Glutamatergic neuron (in vitro differentiated cells): ENCODE measurements at regions not wholly inside any gene's neighbourhood (a gene's known extent, or its start where the extent isn't known, plus 50 kb on each side); places are given as distances from the start of the nearest gene placed in this dataset.
"Not testable (repeated sequence)": the region's sequence is repeated elsewhere in the genome, so short reads cannot be mapped to it uniquely, and the experiment has no call there.

Experiments used
- DNase-seq: peaks from one replicate; pipeline ENCODE4 v3.0.0; 2022
- H3K27ac Mint-ChIP-seq: one replicate; pipeline ENCODE4 v1.8.0; 2020; ENCODE audit warnings: mild to moderate bottlenecking, mixed read lengths, inconsistent platforms; ENCODE audit not compliant: unreplicated experiment
- H3K27me3 Mint-ChIP-seq: one replicate; pipeline ENCODE4 v1.8.0; 2020; ENCODE audit warnings: mild to moderate bottlenecking, moderate library complexity, mixed read lengths, inconsistent platforms; ENCODE audit not compliant: unreplicated experiment
- H3K36me3 Mint-ChIP-seq: one replicate; pipeline ENCODE4 v1.8.0; 2020; ENCODE audit warnings: mild to moderate bottlenecking, mixed read lengths, inconsistent platforms; ENCODE audit not compliant: unreplicated experiment
- H3K4me1 Mint-ChIP-seq: one replicate; pipeline ENCODE4 v1.8.0; 2020; ENCODE audit warnings: mild to moderate bottlenecking, low read depth, mixed read lengths, inconsistent platforms; ENCODE audit not compliant: unreplicated experiment
- H3K4me3 Mint-ChIP-seq: one replicate; pipeline ENCODE4 v1.8.0; 2020; ENCODE audit warnings: mild to moderate bottlenecking, mixed read lengths, inconsistent platforms; ENCODE audit not compliant: unreplicated experiment
- H3K9me3 Mint-ChIP-seq: one replicate; pipeline ENCODE4 v1.8.0; 2020; ENCODE audit warnings: mild to moderate bottlenecking, moderate library complexity, mixed read lengths, inconsistent platforms; ENCODE audit not compliant: unreplicated experiment
- TF ChIP-seq, protein P1 (sequence below): fragments of 200-600 bp; sonication (generic); IDR thresholded peaks from one replicate; pipeline ENCODE4 v1.5.0; 2021; ENCODE audit not compliant: partially characterized antibody, unreplicated experiment

DNA sequence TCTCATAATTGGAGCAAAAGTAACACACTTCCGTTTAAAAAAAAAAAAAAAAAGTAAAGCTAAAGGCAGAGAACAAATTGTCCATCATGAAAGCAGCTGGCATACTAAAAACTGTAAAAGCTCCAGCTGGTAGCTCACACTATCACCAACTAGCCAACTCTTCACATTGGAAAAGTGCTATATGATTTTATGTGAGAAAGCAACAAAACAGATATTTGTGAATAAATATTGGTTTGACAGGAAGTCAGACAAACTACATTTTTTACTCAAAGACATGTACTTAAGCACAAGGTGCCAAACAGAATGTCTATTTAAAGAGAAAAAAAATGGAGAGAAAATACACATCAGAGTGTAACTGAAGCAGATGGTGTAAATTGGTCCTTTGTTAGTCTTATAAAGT, 231.2 kb upstream of the CADM2 start:
- no peak for DNase-seq
- H3K4me1 Mint-ChIP-seq, result peaks cover 18% of the 10 kb centered on the region

DNA sequence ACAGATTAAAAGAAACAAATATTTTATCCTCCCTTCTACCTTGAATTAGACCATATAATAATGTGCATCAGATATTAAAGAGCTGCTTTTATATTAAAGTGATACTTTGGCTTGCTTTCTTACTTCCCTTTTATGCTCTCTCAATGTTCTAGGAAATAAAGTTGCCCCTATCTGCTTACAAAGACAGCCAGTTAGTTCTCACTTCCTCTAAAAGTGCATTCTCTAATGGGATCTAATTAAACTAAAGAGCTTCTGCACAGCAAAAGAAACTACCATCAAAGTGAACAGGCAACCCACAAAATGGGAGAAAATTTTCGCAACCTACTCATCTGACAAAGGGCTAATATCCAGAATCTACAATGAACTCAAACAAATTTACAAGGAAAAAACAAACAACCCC, 224.1 kb upstream of the CADM2 start:
- H3K36me3 Mint-ChIP-seq, H3K4me3 Mint-ChIP-seq, H3K27me3 Mint-ChIP-seq, H3K27ac Mint-ChIP-seq, H3K9me3 Mint-ChIP-seq, DNase-seq: not testable (repeated sequence)
- H3K4me1 Mint-ChIP-seq, result peaks cover 13% of the 10 kb centered on the region

More for the DNA sequence above, 231.2 kb upstream of the CADM2 start:
- Mint-ChIP-seq H3K36me3 (no peaks in the 10 kb centered on the region), H3K27me3 (no peaks in the 10 kb centered on the region), H3K27ac (peak overlapping the region; percentile 34), H3K4me3 (no peak overlapping the region), H3K9me3 (no peaks in the 10 kb centered on the region)
- TF ChIP-seq, protein P1, sequence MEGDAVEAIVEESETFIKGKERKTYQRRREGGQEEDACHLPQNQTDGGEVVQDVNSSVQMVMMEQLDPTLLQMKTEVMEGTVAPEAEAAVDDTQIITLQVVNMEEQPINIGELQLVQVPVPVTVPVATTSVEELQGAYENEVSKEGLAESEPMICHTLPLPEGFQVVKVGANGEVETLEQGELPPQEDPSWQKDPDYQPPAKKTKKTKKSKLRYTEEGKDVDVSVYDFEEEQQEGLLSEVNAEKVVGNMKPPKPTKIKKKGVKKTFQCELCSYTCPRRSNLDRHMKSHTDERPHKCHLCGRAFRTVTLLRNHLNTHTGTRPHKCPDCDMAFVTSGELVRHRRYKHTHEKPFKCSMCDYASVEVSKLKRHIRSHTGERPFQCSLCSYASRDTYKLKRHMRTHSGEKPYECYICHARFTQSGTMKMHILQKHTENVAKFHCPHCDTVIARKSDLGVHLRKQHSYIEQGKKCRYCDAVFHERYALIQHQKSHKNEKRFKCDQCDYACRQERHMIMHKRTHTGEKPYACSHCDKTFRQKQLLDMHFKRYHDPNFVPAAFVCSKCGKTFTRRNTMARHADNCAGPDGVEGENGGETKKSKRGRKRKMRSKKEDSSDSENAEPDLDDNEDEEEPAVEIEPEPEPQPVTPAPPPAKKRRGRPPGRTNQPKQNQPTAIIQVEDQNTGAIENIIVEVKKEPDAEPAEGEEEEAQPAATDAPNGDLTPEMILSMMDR, result no peak

DNA sequence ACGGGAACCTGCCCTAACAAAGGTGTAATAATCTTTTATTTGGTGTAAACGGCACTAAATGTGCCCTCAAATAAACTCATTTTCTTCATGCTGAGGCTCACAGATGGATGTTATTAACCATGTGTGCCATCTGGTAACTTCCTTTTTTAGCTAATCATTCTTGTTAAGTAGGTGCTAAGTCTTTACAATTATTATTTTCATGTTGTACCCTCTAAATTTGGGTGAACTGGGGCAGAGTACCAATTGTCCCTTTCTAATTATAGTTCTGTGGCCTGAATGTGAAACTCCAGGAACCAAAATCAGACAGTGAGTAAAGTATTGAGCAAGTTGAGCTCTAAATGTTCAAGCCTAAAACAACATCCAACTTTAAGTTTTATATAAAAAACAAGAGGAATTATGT, 220.7 kb upstream of the CADM2 start:
- Mint-ChIP-seq H3K36me3 (no peaks in the 10 kb centered on the region), H3K27me3 (no peaks in the 10 kb centered on the region), H3K9me3 (no peaks in the 10 kb centered on the region), H3K4me1 (peaks cover 8% of the 10 kb centered on the region), H3K4me3 (no peak overlapping the region), H3K27ac (peak overlapping the region; percentile 57)
- no peak for DNase-seq
- TF ChIP-seq, protein P1, result no peak

DNA sequence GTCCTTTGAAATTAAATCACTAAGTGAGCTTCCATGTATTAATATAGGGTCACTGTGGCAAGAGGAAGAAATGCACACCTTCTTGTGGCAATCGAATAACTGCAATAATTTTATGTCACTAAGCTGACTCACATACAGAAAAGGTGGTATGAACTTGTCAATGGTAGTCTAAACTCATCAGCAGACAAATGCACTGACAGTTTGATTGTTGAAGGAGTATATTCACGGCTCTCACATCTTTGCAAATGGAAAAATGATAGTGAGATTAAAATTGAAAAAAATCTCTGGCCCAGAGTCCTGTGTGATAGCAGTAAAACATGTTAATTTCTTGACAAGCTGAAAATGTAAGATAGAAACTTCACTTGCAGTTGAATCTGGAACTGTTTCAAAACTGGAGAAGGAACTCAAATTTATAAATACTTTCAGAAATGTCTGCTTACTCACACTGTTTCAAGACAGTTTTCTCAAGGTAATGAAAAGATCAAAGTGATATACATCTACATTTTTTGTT, 215.8 kb upstream of the CADM2 start:
- Mint-ChIP-seq H3K4me3 (no peak overlapping the region), H3K27me3 (no peaks in the 10 kb centered on the region), H3K9me3 (no peaks in the 10 kb centered on the region), H3K27ac (no peak overlapping the region), H3K36me3 (no peaks in the 10 kb centered on the region), H3K4me1 (peaks cover 3% of the 10 kb centered on the region)
- TF ChIP-seq, protein P1, result no peak
- DNase-seq, result no peak

DNA sequence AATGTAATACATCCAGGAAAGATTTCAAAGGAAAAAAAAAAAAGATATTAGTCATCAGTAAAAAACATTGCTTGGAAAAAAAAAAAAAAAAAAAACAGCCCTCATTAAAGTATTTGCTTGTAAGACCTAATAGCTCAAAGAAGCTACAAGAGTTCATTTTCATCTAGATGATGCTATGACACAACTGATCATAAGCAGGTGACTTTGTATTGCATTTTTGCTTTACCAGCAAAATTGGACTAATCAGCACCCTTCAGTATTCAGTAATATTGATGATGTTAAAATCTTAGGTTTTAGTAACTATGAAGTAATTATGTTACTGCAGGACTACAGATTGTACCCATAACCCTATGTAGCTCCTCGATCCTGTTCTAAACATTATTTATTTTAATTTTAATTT, 214.7 kb upstream of the CADM2 start:
- Mint-ChIP-seq H3K9me3 (no peaks in the 10 kb centered on the region), H3K4me3 (no peak overlapping the region), H3K4me1 (no peaks in the 10 kb centered on the region), H3K27me3 (no peaks in the 10 kb centered on the region), H3K36me3 (no peaks in the 10 kb centered on the region), H3K27ac (no peak overlapping the region)
- TF ChIP-seq, protein P1, result no peak
- no peak for DNase-seq
